ENCODE measurements at regions not wholly inside any gene's neighbourhood (a gene's known extent, or its start where the extent isn't known, plus 50 kb on each side); places are given as distances from the start of the nearest gene placed in this dataset.

DNA sequence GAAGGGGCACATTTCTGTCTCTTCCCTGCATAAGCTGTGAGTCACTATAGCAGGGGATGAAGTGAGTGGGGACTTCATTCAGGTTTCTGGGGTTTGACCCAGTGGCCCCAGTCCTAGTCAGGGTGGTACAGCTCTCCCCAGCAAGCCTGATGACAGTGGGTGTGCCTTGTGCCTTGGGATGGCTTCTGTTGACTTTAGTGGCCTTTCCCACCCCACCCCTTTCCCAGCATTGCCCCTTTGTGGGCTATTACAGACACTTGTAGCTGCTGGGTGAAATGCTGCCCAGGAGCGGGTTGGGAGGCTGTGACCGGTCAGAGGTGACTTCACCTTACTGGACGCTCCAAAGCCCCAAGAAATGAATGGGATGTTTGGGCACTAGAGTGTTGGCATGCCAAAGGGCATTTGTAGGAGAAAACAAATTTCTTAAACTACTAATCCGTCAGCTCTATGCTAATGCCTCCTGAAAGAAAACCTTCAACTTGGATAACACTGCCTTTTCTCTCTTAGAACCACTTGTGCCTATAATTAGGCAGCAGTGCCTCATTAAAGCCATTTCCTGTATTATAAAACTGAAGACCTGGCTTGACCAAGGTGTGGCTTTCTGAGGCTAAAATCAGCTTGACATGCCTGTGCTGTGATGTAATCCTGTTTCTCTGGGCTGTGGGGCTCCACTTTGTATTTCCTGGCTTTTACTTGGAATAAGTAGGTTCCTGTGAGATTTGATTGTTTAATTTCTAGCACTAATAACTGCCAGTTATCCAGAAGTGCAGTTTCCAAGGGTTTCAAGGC is 119.0 kb upstream of the SLC25A48 start:
- DNase-seq (no peak), ATAC-seq (no peak)
- no peak overlapping the region for H3K27ac Mint-ChIP-seq
- H3K27me3 Mint-ChIP-seq = peaks cover 7% of the 10 kb centered on the region
- no peaks in the 10 kb centered on the region for H3K36me3 Mint-ChIP-seq
- CTCF ChIA-PET = no interaction called here
- no peaks in the 10 kb centered on the region for H3K4me1 Mint-ChIP-seq
- H3K9me3 Mint-ChIP-seq (ENCODE audit: low read depth) = no peaks in the 10 kb centered on the region
- no peak overlapping the region for H3K4me3 Mint-ChIP-seq

DNA sequence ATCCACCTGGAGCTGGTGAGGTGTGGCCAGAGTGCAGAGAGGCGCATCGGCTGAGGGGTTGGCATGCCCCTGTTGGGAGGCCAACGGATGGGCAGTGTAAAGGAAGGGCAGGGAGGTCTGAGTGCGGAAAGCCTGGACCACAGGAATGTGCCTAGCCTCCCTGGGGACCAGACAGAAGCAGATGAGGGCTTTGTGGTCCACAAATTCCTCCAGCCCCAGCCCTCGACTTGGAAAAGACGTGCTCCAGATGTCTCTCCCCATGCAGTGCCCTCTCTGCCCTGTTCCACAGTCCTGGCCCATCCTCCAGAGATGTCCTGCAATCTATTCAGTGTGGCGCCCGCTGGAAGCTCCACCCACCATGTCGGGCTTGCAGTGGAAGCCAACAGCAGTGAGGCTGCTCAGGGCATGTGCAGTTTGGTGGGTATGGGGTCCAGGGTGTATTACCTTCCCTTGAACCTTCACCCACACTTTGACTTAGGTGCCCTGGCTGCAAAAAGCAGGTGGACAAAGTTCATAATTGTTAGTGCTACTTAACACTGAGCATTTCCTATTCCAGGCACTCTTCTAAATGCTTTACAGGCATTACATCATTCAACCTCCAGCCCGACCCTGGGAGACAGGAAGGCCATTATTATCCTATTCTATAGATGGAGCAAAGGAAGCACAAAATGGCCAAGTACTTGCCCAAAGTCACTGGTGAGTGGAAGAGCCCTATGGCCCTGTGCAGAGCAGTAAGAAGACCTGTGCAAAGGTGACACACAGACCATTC is 120.2 kb upstream of the SLC25A48 start:
- CTCF ChIA-PET = no interaction called here
- ATAC-seq (no peak), DNase-seq (no peak)
- no peak overlapping the region for H3K27ac Mint-ChIP-seq
- H3K27me3 Mint-ChIP-seq = peaks cover 8% of the 10 kb centered on the region
- no peaks in the 10 kb centered on the region for H3K4me1 Mint-ChIP-seq
- no peaks in the 10 kb centered on the region for H3K36me3 Mint-ChIP-seq
- no peaks in the 10 kb centered on the region for H3K9me3 Mint-ChIP-seq (ENCODE audit: low read depth)
- H3K4me3 Mint-ChIP-seq = no peak overlapping the region

DNA sequence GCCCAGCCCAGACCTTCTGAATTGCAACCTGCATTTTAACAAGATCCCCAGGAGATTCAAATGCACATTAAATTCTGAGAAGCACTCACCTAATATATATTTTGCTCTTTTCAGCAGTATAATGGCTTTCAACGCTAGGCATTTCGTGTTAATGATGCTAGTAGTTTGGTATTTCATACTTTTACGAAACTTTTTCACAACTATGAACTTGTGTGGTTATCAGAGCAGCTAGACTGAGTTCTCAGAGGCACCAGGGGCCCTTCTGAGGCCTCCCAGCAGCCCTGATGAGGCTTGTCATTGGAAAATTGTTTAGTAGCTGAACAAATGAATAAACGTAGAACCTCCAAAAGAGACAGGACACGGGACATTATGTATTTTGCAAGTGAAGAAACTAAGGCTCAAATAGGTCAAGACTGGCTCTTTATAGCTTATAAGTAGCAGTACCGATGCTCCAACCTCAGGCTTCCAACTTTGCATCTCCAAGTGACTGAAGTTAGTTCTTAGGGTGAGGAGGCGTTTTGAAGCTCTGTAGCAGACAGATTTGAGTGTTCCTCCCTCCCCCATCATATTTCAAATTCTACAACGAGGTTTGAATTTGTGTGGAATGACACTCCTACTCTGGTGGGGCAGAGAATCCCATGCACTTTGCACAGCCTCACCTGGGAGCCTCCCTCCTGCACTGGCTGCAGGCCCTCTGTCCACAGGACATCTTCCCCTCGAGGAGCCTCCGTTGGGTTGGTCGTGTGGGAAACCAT is 121.1 kb upstream of the SLC25A48 start:
- DNase-seq = no peak

DNA sequence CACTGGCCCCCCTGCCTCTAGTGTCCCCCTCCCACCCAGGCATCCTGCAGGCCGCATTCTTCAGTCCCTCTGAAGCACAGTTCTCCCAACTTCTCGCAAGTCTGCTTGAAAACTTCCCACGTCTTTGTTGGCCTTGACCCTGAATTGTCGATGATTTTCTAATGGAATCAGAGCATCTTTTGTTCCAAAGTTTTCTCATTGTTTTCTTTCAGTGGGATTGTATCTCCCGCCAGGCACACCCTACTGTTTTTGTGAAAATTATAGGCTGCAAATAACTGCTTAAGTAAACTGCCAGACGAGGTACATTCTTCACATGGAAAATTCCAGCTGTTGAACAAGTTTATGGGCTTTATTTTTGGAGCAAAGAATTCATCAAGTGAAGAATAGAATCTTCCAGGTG is 122.6 kb upstream of the SLC25A48 start:
- H3K9me3 Mint-ChIP-seq (ENCODE audit: low read depth) = no peaks in the 10 kb centered on the region
- no peak overlapping the region for H3K27ac Mint-ChIP-seq
- no peak for DNase-seq
- CTCF ChIA-PET = no interaction called here
- H3K27me3 Mint-ChIP-seq = peaks cover 8% of the 10 kb centered on the region
- H3K36me3 Mint-ChIP-seq = no peaks in the 10 kb centered on the region
- no peak overlapping the region for H3K4me3 Mint-ChIP-seq
- no peak for ATAC-seq
- no peaks in the 10 kb centered on the region for H3K4me1 Mint-ChIP-seq

More for the DNA sequence above, 121.1 kb upstream of the SLC25A48 start:
- CTCF ChIA-PET = no interaction called here
- H3K36me3 Mint-ChIP-seq = no peaks in the 10 kb centered on the region
- ATAC-seq = no peak
- peaks cover 8% of the 10 kb centered on the region for H3K27me3 Mint-ChIP-seq
- H3K27ac Mint-ChIP-seq = no peak overlapping the region
- H3K4me1 Mint-ChIP-seq = no peaks in the 10 kb centered on the region
- no peaks in the 10 kb centered on the region for H3K9me3 Mint-ChIP-seq (ENCODE audit: low read depth)
- no peak overlapping the region for H3K4me3 Mint-ChIP-seq

DNA sequence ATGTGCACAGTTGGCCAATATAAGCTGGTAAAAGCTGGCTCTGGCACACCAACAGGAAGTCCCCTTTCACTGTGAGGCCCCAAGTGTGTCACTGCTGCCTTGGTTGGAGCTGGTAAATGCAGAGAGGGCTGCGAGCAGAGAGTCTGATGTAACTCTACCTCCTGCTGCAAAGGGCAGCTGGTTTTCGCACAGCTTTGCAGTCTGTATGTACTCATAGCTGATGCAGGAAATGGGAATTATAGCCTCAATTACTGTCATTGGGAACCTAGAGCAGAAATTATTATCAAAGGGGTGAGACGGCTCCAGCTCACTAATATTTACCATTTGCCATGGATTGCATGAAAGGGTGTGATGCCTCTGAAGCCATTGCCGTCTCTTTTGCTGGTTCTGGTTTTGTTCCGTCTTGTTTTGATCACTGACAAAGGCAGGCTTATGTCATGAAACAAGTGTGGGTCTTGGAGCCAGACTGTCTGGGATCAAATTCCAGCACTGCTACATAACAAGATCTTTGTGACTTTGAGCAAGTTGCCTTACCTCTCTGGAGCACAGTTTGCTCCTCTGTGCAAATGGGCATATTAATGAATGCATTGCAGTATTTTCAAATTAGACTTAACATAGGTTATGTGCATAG is 124.3 kb upstream of the SLC25A48 start:
- Mint-ChIP-seq H3K27ac (no peak overlapping the region), H3K27me3 (peaks cover 8% of the 10 kb centered on the region), H3K4me3 (no peak overlapping the region), H3K4me1 (no peaks in the 10 kb centered on the region), H3K9me3 (ENCODE audit: low read depth) (no peaks in the 10 kb centered on the region), H3K36me3 (no peaks in the 10 kb centered on the region)
- ATAC-seq = no peak
- CTCF ChIA-PET = no interaction called here
- DNase-seq = no peak

DNA sequence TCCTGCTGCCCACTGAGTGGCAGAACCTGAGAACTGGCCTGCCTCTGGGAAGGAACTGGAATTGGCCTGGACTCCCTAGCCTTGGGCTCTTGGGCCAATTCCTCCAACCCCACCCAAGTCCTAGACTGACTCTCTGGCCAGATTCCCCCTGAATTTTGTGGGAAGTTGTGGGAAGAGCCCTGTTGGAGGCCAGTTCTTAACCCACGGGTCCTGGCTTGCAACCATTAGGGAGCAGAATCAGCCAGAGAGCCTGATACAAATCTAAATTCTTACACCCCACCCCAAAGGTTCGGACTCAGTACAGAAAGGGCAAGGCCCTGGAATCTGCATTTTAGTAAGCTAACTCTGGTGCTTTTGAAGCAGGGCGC is 125.3 kb upstream of the SLC25A48 start:
- Mint-ChIP-seq H3K27me3 (peaks cover 8% of the 10 kb centered on the region), H3K4me3 (no peak overlapping the region), H3K27ac (no peak overlapping the region), H3K36me3 (no peaks in the 10 kb centered on the region), H3K4me1 (no peaks in the 10 kb centered on the region), H3K9me3 (ENCODE audit: low read depth) (no peaks in the 10 kb centered on the region)
- no peak for ATAC-seq
- DNase-seq = no peak
- CTCF ChIA-PET = no interaction called here

DNA sequence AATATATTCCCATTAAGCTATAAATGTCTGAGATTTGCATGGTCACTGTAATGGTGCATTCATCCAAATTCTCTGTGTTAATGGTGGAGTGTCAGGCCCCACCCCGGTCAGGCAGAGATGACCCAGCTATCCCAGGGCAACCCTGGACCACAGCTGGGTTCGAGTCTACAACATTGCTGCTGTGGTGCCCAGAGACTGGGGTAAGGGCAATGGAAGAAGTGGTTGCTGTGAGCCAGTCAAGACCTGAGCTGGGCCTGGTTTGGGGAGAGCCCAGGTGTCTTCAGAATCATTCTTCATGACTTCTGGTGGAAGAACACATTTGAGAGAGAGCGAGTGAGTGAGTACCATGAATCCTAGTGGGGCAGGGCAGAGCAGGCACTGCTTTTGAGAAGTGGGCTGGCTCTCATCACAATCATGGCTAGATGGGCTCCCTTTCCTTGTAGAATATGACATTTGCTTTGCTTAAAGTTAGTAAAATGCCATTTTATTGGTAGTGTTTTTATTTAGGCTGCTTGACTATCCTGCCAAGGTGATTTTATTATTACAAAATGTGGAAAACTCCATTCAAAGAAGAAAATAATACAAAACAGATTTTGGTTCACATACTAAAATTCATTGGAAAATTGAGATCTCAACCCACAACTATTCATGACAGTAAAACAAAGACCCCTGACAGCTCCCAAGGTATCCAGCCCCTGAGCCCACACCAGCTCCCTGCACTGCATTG is 125.8 kb upstream of the SLC25A48 start:
- no peak for DNase-seq
- Mint-ChIP-seq H3K27ac (no peak overlapping the region), H3K4me1 (no peaks in the 10 kb centered on the region), H3K9me3 (ENCODE audit: low read depth) (no peaks in the 10 kb centered on the region), H3K36me3 (no peaks in the 10 kb centered on the region), H3K4me3 (no peak overlapping the region), H3K27me3 (peaks cover 8% of the 10 kb centered on the region)
- ATAC-seq = no peak
- CTCF ChIA-PET = no interaction called here

DNA sequence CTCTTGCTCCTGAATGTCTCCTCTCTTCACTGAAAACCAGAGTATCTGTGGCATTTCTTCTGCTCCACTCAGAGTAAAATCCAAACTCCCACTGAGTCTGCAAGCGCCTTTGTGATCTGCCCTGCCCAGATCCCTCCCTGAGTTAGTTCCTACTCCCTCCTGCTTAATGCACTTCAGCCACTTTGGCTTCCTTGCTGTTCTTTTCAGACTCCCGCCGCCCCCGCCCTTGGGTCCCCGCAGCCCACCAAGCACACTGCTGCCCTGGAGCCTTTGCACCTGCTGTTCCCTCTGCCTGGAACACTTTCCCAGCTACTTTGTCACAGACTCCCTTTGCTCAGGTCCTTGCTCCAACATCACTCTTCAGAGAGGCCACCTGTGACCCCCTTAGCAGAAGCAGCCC is 127.2 kb upstream of the SLC25A48 start:
- H3K9me3 Mint-ChIP-seq (ENCODE audit: low read depth) = no peaks in the 10 kb centered on the region
- CTCF ChIA-PET = no interaction called here
- no peak for ATAC-seq
- no peaks in the 10 kb centered on the region for H3K4me1 Mint-ChIP-seq
- no peak for DNase-seq
- H3K27ac Mint-ChIP-seq = no peak overlapping the region
- no peak overlapping the region for H3K4me3 Mint-ChIP-seq
- no peaks in the 10 kb centered on the region for H3K36me3 Mint-ChIP-seq
- H3K27me3 Mint-ChIP-seq = peaks cover 8% of the 10 kb centered on the region

DNA sequence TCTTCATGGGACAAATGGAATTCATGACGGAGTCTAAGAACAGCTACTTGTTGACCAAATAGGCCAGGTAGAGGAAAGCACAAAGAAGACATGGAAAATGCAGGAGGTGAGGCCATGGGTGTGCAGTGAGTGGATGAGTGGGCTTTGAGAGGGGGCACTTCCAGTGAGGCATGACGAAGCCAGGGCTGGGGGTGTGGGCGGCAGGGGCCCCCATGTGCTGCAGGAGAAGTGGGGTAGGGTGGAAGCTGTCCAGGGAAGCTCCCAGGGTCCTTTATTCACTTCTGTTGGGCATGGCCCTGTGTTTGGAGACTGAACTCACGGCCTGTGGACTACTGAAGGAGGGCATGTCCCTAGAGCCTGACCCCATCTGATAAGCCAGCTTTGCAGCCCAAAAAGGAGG is 127.6 kb upstream of the SLC25A48 start:
- CTCF ChIA-PET = no interaction called here
- Mint-ChIP-seq H3K27me3 (peaks cover 8% of the 10 kb centered on the region), H3K4me1 (no peaks in the 10 kb centered on the region), H3K36me3 (no peaks in the 10 kb centered on the region), H3K9me3 (ENCODE audit: low read depth) (no peaks in the 10 kb centered on the region), H3K27ac (no peak overlapping the region), H3K4me3 (no peak overlapping the region)
- no peak for ATAC-seq
- no peak for DNase-seq

DNA sequence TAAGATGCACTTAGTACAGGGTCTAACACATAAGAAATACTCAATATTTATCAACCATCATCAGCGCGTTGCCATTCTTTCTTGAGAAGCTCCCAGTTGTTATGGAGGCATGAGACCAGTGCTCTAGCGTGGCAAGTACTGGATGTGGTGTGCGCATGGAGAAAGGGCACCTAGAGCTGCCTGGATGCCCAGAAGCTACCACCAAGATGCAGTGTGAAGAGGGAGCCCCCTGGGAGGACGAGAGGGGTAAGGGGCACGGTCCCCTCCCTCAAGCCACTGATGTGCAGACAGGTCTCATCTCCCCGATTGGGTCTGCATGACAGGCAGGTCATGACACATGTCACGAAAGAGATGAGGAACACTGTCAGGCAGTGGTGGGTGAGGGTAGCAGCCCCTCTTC is 127.7 kb upstream of the CXCL14 start:
- no peak overlapping the region for H3K4me3 Mint-ChIP-seq
- ATAC-seq = no peak
- H3K4me1 Mint-ChIP-seq = no peaks in the 10 kb centered on the region
- CTCF ChIA-PET = no interaction called here
- H3K9me3 Mint-ChIP-seq (ENCODE audit: low read depth) = no peaks in the 10 kb centered on the region
- H3K27ac Mint-ChIP-seq = no peak overlapping the region
- H3K27me3 Mint-ChIP-seq = peaks cover 4% of the 10 kb centered on the region
- no peaks in the 10 kb centered on the region for H3K36me3 Mint-ChIP-seq
- DNase-seq = no peak

DNA sequence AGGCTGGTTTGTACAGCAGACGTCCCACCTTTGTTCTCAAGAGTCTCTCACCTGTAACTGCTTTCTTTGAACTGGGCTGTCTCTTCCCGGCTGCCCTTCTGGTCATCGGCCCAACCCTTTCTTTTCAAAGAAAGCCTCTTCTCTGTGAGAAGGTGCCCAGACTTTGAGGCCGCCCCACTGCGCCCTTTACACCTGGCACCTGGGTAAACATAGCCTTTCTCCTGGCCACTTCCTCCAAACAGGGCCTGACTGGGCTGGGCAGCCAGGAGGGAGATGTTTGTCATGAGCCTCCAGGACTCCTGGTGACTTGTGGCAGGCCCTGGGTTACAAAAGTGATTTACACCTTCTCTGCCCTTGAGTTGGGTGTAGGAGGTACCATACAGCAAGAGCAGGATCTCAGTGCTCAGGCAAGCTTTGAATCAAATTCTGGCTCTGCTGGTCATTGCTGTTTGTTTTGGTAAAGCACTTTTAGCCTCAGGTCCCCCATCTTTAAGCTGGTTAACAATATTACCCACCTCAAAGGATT is 127.2 kb upstream of the CXCL14 start:
- Mint-ChIP-seq H3K4me3 (no peak overlapping the region), H3K27me3 (peaks cover 3% of the 10 kb centered on the region), H3K27ac (no peak overlapping the region), H3K9me3 (ENCODE audit: low read depth) (no peaks in the 10 kb centered on the region), H3K4me1 (no peaks in the 10 kb centered on the region), H3K36me3 (no peaks in the 10 kb centered on the region)
- CTCF ChIA-PET = no interaction called here
- no peak for ATAC-seq
- DNase-seq = no peak

DNA sequence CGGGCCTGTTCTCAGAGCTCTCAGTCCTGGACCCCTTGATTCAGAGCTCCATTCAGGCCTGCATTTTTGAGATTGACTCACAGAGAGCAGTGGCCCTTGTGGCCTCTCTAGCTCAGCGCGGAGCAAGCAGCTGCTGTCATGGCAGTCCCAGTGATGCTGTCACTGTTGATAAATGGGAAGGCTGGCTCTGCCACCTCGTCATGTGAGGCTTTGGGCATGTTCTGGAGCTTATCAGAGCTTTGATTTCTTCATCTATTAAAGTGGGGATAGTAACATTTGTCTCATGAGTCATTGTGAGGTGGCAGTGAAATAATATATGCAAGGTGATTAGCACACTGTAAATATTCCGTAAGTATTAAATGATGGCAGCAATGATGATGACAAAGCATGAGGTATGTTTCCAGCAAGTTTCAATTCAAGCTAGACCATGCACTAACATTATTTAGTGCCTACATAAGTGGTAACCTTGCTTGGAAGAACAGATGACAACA is 126.4 kb upstream of the CXCL14 start:
- DNase-seq = no peak
- Mint-ChIP-seq H3K4me3 (no peak overlapping the region), H3K4me1 (no peaks in the 10 kb centered on the region), H3K27me3 (no peaks in the 10 kb centered on the region), H3K36me3 (no peaks in the 10 kb centered on the region), H3K27ac (no peak overlapping the region), H3K9me3 (ENCODE audit: low read depth) (no peaks in the 10 kb centered on the region)
- CTCF ChIA-PET = no interaction called here
- ATAC-seq = no peak

DNA sequence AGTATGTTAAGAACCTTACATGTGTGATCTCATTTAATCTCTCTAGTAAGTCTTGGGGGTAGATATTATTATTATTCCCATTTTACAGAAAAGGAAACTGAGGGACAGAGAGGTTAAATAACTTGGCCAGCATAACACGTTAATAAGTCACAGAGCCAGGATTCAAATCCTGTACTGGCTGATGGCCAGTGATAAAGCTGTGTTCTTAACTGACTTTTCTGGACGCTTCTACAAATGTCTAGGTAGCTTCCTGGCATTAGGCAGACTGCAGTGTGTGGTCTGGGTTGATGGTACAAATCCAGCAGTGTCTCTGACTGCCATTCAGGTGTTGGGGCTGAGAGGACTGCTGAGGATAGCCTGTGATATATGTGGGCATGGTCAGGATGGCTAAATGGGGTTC is 125.8 kb upstream of the CXCL14 start:
- no peaks in the 10 kb centered on the region for H3K27me3 Mint-ChIP-seq
- H3K27ac Mint-ChIP-seq = no peak overlapping the region
- no peaks in the 10 kb centered on the region for H3K9me3 Mint-ChIP-seq (ENCODE audit: low read depth)
- CTCF ChIA-PET = interaction anchor here (0.9 kb wide), 1 partner anchor 14 kb away, joined by 3 read pairs; no protein-coding TSS in a partner anchor
- no peaks in the 10 kb centered on the region for H3K36me3 Mint-ChIP-seq
- H3K4me3 Mint-ChIP-seq = no peak overlapping the region
- DNase-seq = no peak
- ATAC-seq = no peak
- H3K4me1 Mint-ChIP-seq = no peaks in the 10 kb centered on the region

Measured in activated CD8-positive, alpha-beta memory T cell treated with anti-CD3 and anti-CD28 coated beads, Interleukin-2, amount 10 ng/mL, durations not matched to agents 7 days and 5 days (primary cell).